ENCODE measurements at regions not wholly inside any gene's neighbourhood (a gene's known extent, or its start where the extent isn't known, plus 50 kb on each side); places are given as distances from the start of the nearest gene placed in this dataset.

GRCh38 chr14:38116895-38117294, 90.8 kb upstream of the SSTR1 start:
- no peaks in the 10 kb centered on the region for H3K9me3 Mint-ChIP-seq (ENCODE audit: low read depth, unreplicated experiment)
- TF ChIP-seq CTCF (IDR thresholded peaks at IDR 0.05; ENCODE audit: unreplicated experiment) = no peak
- CTCF ChIA-PET = no interaction called here
- DNase-seq = no peak
- no peak overlapping the region for H3K4me3 Mint-ChIP-seq (ENCODE audit: low read depth, unreplicated experiment)
- H3K27me3 Mint-ChIP-seq (ENCODE audit: unreplicated experiment) = no peaks in the 10 kb centered on the region
- intact Hi-C loops (cut with micrococcal nuclease; ENCODE audit: unreplicated experiment) = no loop called here
- no TSS peak for BruUV-seq (replicated peaks)
- H3K4me1 Mint-ChIP-seq (ENCODE audit: low read depth, unreplicated experiment) = no peaks in the 10 kb centered on the region
- H3K27ac Mint-ChIP-seq (ENCODE audit: unreplicated experiment) = no peak overlapping the region
- H3K36me3 Mint-ChIP-seq (ENCODE audit: insufficient read depth, unreplicated experiment) = no peaks in the 10 kb centered on the region

GRCh38 chr14:38120109-38120508, 87.6 kb upstream of the SSTR1 start:
- intact Hi-C loops (cut with micrococcal nuclease; ENCODE audit: unreplicated experiment) = no loop called here
- no TSS peak for BruUV-seq (replicated peaks)
- no peak for TF ChIP-seq CTCF (IDR thresholded peaks at IDR 0.05; ENCODE audit: unreplicated experiment)
- Mint-ChIP-seq H3K9me3 (ENCODE audit: low read depth, unreplicated experiment) (no peaks in the 10 kb centered on the region), H3K27ac (ENCODE audit: unreplicated experiment) (no peak overlapping the region), H3K4me3 (ENCODE audit: low read depth, unreplicated experiment) (no peak overlapping the region), H3K4me1 (ENCODE audit: low read depth, unreplicated experiment) (no peaks in the 10 kb centered on the region), H3K27me3 (ENCODE audit: unreplicated experiment) (no peaks in the 10 kb centered on the region), H3K36me3 (ENCODE audit: insufficient read depth, unreplicated experiment) (no peaks in the 10 kb centered on the region)
- CTCF ChIA-PET = no interaction called here
- DNase-seq = no peak

- BruUV-seq (replicated peaks) = no TSS peak
- CTCF ChIA-PET = no interaction called here
- TF ChIP-seq CTCF (IDR thresholded peaks at IDR 0.05; ENCODE audit: unreplicated experiment) = no peak
- intact Hi-C loops (cut with micrococcal nuclease; ENCODE audit: unreplicated experiment) = no loop called here
- Mint-ChIP-seq H3K4me3 (ENCODE audit: low read depth, unreplicated experiment) (no peak overlapping the region), H3K27me3 (ENCODE audit: unreplicated experiment) (no peaks in the 10 kb centered on the region), H3K4me1 (ENCODE audit: low read depth, unreplicated experiment) (no peaks in the 10 kb centered on the region), H3K9me3 (ENCODE audit: low read depth, unreplicated experiment) (no peaks in the 10 kb centered on the region), H3K27ac (ENCODE audit: unreplicated experiment) (no peak overlapping the region), H3K36me3 (ENCODE audit: insufficient read depth, unreplicated experiment) (no peaks in the 10 kb centered on the region)
- no peak for DNase-seq
Measured at GRCh38 chr14:38121320-38122020, 86.2 kb upstream of the SSTR1 start.

GRCh38 chr14:38122241-38122640, 85.5 kb upstream of the SSTR1 start:
- no peaks in the 10 kb centered on the region for H3K36me3 Mint-ChIP-seq (ENCODE audit: insufficient read depth, unreplicated experiment)
- BruUV-seq (replicated peaks) = no TSS peak
- no peak for DNase-seq
- H3K4me3 Mint-ChIP-seq (ENCODE audit: low read depth, unreplicated experiment) = no peak overlapping the region
- intact Hi-C loops (cut with micrococcal nuclease; ENCODE audit: unreplicated experiment) = no loop called here
- TF ChIP-seq CTCF (IDR thresholded peaks at IDR 0.05; ENCODE audit: unreplicated experiment) = no peak
- H3K27ac Mint-ChIP-seq (ENCODE audit: unreplicated experiment) = no peak overlapping the region
- no peaks in the 10 kb centered on the region for H3K4me1 Mint-ChIP-seq (ENCODE audit: low read depth, unreplicated experiment)
- no peaks in the 10 kb centered on the region for H3K27me3 Mint-ChIP-seq (ENCODE audit: unreplicated experiment)
- H3K9me3 Mint-ChIP-seq (ENCODE audit: low read depth, unreplicated experiment) = no peaks in the 10 kb centered on the region
- CTCF ChIA-PET = no interaction called here

All from Calu3 (cell line).